Thyroid gland (tissue), 4 donors: ENCODE measurements at regions not wholly inside any gene's neighbourhood (a gene's known extent, or its start where the extent isn't known, plus 50 kb on each side); places are given as distances from the start of the nearest gene placed in this dataset.

ENCODE experiments used
- POLR2A ChIP-seq, 2 donors: fragments of 450-650 bp; IDR thresholded peaks; one replicate each; pipeline ENCODE4 v1.6.1; 2017; ENCODE audit warnings: antibody characterized with exemption in 2 of 2, mild to moderate bottlenecking in 2 of 2, moderate library complexity in 1 of 2
- TF ChIP-seq, protein P1 (sequence below), 6 experiments: fragments of 200-600 bp in 3 of 6; fragments of 450-650 bp in 3 of 6; sonication (generic) in 3 of 6; IDR thresholded peaks; one replicate each; pipeline ENCODE4 v1.5.1; 2016 to 2019; ENCODE audit warnings: antibody characterized with exemption in 6 of 6, mild to moderate bottlenecking in 2 of 6, inconsistent platforms in 1 of 6, moderate library complexity in 1 of 6

GRCh38 chr20:10976051-10976450, 302.3 kb upstream of the JAG1 start:
- TF ChIP-seq, protein P1, sequence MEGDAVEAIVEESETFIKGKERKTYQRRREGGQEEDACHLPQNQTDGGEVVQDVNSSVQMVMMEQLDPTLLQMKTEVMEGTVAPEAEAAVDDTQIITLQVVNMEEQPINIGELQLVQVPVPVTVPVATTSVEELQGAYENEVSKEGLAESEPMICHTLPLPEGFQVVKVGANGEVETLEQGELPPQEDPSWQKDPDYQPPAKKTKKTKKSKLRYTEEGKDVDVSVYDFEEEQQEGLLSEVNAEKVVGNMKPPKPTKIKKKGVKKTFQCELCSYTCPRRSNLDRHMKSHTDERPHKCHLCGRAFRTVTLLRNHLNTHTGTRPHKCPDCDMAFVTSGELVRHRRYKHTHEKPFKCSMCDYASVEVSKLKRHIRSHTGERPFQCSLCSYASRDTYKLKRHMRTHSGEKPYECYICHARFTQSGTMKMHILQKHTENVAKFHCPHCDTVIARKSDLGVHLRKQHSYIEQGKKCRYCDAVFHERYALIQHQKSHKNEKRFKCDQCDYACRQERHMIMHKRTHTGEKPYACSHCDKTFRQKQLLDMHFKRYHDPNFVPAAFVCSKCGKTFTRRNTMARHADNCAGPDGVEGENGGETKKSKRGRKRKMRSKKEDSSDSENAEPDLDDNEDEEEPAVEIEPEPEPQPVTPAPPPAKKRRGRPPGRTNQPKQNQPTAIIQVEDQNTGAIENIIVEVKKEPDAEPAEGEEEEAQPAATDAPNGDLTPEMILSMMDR (IDR thresholded peaks at IDR 0.05), result no peak
- no peak for TF ChIP-seq POLR2A (IDR thresholded peaks at IDR 0.05)
